Stomach (tissue), 8 donors: ENCODE measurements at regions not wholly inside any gene's neighbourhood (a gene's known extent, or its start where the extent isn't known, plus 50 kb on each side); places are given as distances from the start of the nearest gene placed in this dataset.

Experiments
- DNase-seq, 2 donors: peaks; one replicate each; pipeline versions ENCODE4 v3.0.0 to v3.0.0-alpha.2; 2013 to 2019
- H3K27ac ChIP-seq, 5 donors: fragments of 200-600 bp in 4 of 5; sonication (generic) in 4 of 5; one replicate each; pipeline ENCODE4 v1.5.1; 2013 to 2019; ENCODE audit warnings: mild to moderate bottlenecking in 1 of 5, moderate library complexity in 1 of 5
- H3K27me3 ChIP-seq, 3 donors: fragments of 200-600 bp; sonication (generic); one replicate each; pipeline ENCODE4 v1.5.1; 2017 to 2019; ENCODE audit warnings: mixed run types in 1 of 3
- H3K36me3 ChIP-seq, 4 donors: fragments of 200-600 bp; sonication (generic); 1 replicate in 3 of 4; 2 replicates in 1 of 4; pipeline ENCODE4 v1.5.1; 2016 to 2019
- H3K4me1 ChIP-seq, 4 donors: fragments of 200-600 bp; sonication (generic); one replicate each; pipeline ENCODE4 v1.5.1; 2016 to 2019
- H3K4me3 ChIP-seq, 4 donors: fragments of 200-600 bp; sonication (generic) in 3 of 4; one replicate each; pipeline ENCODE4 v1.5.1; 2016 to 2019; ENCODE audit warnings: mild to moderate bottlenecking in 1 of 4
- H3K9me3 ChIP-seq, 4 donors: fragments of 200-600 bp; sonication (generic); one replicate each; pipeline ENCODE4 v1.5.1; 2016 to 2019
- EP300 ChIP-seq: sonication (generic); formaldehyde crosslinking; IDR thresholded peaks from one replicate; pipeline ENCODE4 v1.6.1; 2017; ENCODE audit warnings: antibody characterized with exemption
- POLR2A ChIP-seq, 4 donors: fragments of 450-650 bp; IDR thresholded peaks; one replicate each; pipeline ENCODE4 v1.6.1; 2016; ENCODE audit warnings: antibody characterized with exemption in 4 of 4, control low read depth in 2 of 4, mild to moderate bottlenecking in 1 of 4, moderate library complexity in 1 of 4
- POLR2AphosphoS5 ChIP-seq, 3 donors: sonication (generic); formaldehyde crosslinking; IDR thresholded peaks; one replicate each; pipeline ENCODE4 v1.6.1; 2016; ENCODE audit warnings: antibody characterized with exemption in 3 of 3
- WGBS, 5 donors: extraction: QIAGEN DNeasy Blood & Tissue Kit in 3 of 5; methylation state at CpG; one replicate each; pipeline versions ENCODE4 v1.1.5 to v1.1.7; 2013 to 2018; 5-methylcytosine and 5-hydroxymethylcytosine counted together
- intact Hi-C: fragments of 100-400 bp; cut with DNase I; formaldehyde crosslinking; loops from one replicate; pipeline ENCODE4 v1.15.1; 2023; ENCODE audit warnings: low total_unique reads
- TF ChIP-seq, protein P1 (sequence below), 7 experiments: fragments of 450-650 bp in 4 of 7; fragments of 200-600 bp in 3 of 7; sonication (generic) in 3 of 7; IDR thresholded peaks; one replicate each; pipeline ENCODE4 v1.5.1; 2016 to 2019; ENCODE audit warnings: antibody characterized with exemption in 7 of 7, control low read depth in 2 of 7, mild to moderate bottlenecking in 1 of 7
- donor health status: healthy with polysubstance abuse.
- donor health status: Bipolar disorder and iron deficiency.
- donor health status: healthy.

- no peak for DNase-seq
These were observed 176.7 kb downstream of the TMEM132E start for GRCh38 chr17:34755981-34756636.

GRCh38 chr17:34755371-34755770 is 176.0 kb downstream of the TMEM132E start:
- Histone ChIP-seq H3K27me3 (peaks cover 0 to 39% (median 10%) of the 10 kb centered on the region in 3 donors), H3K4me1 (no peaks in the 10 kb centered on the region), H3K36me3 (no peaks in the 10 kb centered on the region), H3K9me3 (no peaks in the 10 kb centered on the region), H3K27ac (no peak overlapping the region), H3K4me3 (no peak overlapping the region)
- 86 to 93% (median 87%) methylated on average over 7 of the region's 7 CpGs for WGBS, 5 donors
- no peak for DNase-seq
- TF ChIP-seq POLR2AphosphoS5 (IDR thresholded peaks at IDR 0.05) (no peak), EP300 (no peak), POLR2A (IDR thresholded peaks at IDR 0.05) (no peak)
- TF ChIP-seq, protein P1, sequence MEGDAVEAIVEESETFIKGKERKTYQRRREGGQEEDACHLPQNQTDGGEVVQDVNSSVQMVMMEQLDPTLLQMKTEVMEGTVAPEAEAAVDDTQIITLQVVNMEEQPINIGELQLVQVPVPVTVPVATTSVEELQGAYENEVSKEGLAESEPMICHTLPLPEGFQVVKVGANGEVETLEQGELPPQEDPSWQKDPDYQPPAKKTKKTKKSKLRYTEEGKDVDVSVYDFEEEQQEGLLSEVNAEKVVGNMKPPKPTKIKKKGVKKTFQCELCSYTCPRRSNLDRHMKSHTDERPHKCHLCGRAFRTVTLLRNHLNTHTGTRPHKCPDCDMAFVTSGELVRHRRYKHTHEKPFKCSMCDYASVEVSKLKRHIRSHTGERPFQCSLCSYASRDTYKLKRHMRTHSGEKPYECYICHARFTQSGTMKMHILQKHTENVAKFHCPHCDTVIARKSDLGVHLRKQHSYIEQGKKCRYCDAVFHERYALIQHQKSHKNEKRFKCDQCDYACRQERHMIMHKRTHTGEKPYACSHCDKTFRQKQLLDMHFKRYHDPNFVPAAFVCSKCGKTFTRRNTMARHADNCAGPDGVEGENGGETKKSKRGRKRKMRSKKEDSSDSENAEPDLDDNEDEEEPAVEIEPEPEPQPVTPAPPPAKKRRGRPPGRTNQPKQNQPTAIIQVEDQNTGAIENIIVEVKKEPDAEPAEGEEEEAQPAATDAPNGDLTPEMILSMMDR (IDR thresholded peaks at IDR 0.05): no peak
- intact Hi-C loops: no loop called here

More at GRCh38 chr17:34755981-34756636, 176.7 kb downstream of the TMEM132E start:
- Histone ChIP-seq H3K4me1 (no peaks in the 10 kb centered on the region), H3K27me3 (peaks cover 0 to 39% (median 10%) of the 10 kb centered on the region in 3 donors), H3K27ac (no peak overlapping the region), H3K4me3 (no peak overlapping the region), H3K9me3 (no peaks in the 10 kb centered on the region), H3K36me3 (no peaks in the 10 kb centered on the region)
- intact Hi-C loops: no loop called here
- TF ChIP-seq EP300 (no peak), POLR2A (IDR thresholded peaks at IDR 0.05) (no peak), POLR2AphosphoS5 (IDR thresholded peaks at IDR 0.05) (no peak)
- TF ChIP-seq, protein P1 (IDR thresholded peaks at IDR 0.05): no peak
- 46 to 59% (median 52%) methylated on average over 9 to 12 of the region's 12 CpGs for WGBS, 5 donors

- H3K4me3 ChIP-seq: no peak overlapping the region
- no peak overlapping the region for H3K27ac ChIP-seq
- DNase-seq: no peak
- H3K9me3 ChIP-seq: peaks cover 0 to 12% (median 0%) of the 10 kb centered on the region in 4 donors
- no peaks in the 10 kb centered on the region for H3K36me3 ChIP-seq
- whole genome bisulfite sequencing, 5 donors: 21 to 47% (median 24%) methylated on average over 1 of the region's 1 CpG
- intact Hi-C loops: no loop called here
- H3K27me3 ChIP-seq: peaks cover 0 to 8% (median 0%) of the 10 kb centered on the region in 3 donors
- no peak for TF ChIP-seq POLR2AphosphoS5 (IDR thresholded peaks at IDR 0.05)
- TF ChIP-seq, protein P1 (IDR thresholded peaks at IDR 0.05): no peak
- no peak for TF ChIP-seq POLR2A (IDR thresholded peaks at IDR 0.05)
- no peak for TF ChIP-seq EP300
- H3K4me1 ChIP-seq: no peaks in the 10 kb centered on the region
These were observed 170.6 kb downstream of the TMEM132E start for GRCh38 chr17:34750004-34750403.

DNA sequence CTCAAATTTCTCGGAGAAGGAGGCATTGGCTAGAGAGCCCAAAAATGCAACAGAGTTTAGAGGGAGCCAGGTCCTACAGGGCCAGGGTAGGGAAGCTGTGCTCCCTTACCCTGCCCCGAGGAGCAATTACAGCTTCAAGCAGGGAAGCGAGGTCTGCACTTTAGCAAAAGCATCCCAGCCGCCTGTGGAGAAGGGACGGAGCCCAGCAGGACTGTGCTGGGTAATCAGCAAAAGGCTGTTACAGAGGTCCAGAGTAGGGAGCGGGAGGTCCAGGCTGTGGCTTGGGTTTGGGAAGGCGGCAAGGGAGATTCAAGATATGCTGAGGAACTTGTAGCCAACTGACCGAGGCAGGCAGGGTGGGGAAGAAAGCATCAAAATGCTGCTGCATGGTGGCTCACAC is 162.6 kb downstream of the TMEM132E start:
- intact Hi-C loops: no loop called here
- Histone ChIP-seq H3K27ac (no peak overlapping the region), H3K4me1 (no peaks in the 10 kb centered on the region), H3K9me3 (peaks cover 0 to 10% (median 3%) of the 10 kb centered on the region in 4 donors), H3K4me3 (no peak overlapping the region), H3K27me3 (peaks cover 0 to 7% (median 0%) of the 10 kb centered on the region in 3 donors), H3K36me3 (no peaks in the 10 kb centered on the region)
- DNase-seq: no peak
- no peak for TF ChIP-seq EP300
- TF ChIP-seq POLR2A (IDR thresholded peaks at IDR 0.05): no peak
- no peak for TF ChIP-seq POLR2AphosphoS5 (IDR thresholded peaks at IDR 0.05)
- TF ChIP-seq, protein P1 (IDR thresholded peaks at IDR 0.05): no peak
- 48 to 51% (median 49%) methylated on average over 8 of the region's 8 CpGs for WGBS, 5 donors
